ENCODE measurements at regions not wholly inside any gene's neighbourhood (a gene's known extent, or its start where the extent isn't known, plus 50 kb on each side); places are given as distances from the start of the nearest gene placed in this dataset.

DNA sequence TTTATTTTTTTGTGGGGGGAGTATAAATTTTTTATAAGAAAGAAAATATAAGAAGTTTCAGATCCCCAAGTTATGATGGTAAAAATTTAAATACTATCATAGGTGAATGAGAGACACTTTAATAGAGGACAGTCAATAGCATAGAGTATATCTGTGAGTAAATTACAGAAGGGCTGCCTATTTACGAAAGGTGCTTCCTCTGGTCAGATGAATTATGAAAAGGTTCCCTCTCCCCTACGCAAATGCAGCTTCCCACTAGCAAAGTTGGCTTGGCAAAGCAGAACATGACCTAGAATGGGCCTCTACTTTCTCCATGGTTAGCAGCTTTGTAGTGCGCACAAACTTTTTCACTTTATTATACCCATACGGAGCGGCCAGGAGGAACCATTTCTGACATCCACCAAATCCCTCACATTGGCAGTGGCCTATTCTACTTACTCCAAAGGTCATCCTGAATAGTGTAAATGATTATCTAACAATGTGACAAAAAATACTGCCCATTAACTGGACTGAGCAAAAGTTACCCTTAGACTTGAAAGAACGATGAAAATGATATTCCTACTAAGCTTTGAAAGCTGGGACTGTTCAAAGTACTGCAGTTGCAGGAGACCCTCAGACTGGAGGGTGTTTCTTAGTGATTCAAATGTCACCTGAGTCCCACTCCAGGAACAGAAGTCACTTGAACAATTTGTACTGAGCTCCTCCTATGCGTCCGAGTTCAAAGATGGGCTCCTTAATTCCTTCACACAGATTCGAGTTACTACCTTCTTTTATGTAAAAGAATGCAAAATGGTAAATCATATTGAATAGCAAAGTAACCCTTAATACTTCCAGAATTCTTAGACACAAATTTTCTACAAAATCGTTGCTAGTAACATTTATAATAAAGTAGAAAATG is 148.5 kb downstream of the NOL4 start:
- DNase-seq = no peak

DNA sequence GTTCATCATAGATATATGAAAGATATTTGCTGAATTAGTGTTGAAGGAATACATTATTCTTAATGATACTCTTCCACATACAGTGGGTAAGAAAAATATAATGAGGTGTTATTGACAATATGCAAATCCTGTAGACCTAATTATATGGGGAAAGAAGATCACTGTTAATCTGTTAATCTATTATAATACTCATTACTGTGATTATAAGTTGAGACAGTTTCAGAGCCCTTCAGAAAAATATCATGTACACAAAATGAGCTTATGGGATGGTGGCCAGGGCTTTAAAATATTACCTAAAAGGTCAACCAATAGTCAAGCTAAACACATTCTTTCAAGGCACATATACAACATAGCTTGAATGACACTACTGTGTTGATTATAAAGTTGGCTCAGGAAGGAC is 163.5 kb downstream of the NOL4 start:
- DNase-seq = no peak

GRCh38 chr18:34055227-34055626 is 169.5 kb downstream of the NOL4 start:
- no peak for DNase-seq

GRCh38 chr18:34050661-34051060 is 174.1 kb downstream of the NOL4 start:
- no peak for DNase-seq

DNA sequence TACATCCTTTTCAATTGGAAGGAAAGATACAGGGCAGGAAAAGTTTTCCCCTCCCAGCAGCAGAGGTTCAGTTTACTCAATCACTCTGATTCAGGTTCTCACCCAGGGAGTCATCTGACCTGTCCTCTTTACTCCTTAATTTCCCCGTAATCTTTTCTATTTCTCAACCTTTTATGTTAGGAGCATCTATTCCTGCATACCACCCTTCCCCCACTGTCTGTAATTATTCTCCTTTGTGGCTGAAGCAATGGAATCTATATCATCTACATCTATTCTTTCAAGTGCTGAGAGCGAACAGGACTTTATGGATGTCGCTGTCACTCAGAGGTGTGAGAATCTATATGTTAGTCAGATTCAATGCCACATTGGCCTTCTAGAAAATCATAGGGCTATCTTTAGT is 175.2 kb downstream of the NOL4 start:
- DNase-seq = no peak

DNA sequence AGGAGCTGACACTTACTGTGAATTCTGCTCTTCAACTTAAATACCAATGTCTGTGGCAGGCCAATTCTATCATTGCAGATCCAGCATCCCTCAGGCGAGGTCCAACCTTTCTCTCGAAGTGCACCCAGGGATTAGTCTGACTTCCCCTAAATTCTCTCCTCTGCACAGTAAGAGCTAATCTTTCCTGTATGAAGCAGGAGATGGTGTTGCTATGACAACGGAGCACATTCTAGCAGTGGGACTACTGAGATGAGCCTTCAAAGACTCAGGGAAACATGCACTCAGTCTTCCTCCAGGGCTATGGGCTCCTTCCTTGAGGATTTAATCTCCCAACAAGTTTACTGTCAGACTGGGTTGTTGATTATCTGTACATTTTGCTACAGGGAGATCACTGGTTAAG is 176.3 kb downstream of the NOL4 start:
- no peak for DNase-seq

DNA sequence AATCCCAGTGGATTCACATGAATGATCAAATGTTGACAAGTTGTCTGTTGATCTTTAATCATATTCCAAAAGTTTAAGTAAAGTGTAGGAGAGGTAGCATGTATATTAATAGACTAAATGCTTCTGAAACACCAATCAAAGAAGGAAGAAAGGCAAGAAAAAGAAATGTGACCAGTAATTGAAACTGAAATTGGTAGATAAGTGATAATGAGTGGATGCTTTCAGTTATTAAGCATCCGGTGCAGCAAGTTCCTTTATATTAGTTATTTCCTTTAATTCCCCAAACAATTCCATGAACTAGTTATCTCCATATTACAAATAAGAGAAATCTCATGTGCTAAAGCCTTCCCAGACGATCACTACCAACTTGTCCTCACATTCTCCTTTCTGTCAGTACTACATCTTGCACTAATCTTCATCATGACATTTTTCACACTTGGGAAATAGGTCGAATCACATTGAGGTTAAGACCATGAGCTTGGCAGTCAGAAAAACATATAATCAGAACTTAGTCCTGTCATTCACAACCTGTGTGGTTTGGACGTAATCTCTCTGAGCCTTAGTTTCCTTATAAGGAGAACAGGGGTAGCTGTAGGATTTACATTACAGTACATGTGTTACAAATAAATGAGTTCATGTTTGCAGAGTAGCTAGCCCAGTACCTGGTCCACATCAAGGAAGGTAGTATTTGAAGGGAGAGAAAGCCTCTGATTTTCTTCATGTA is 182.1 kb downstream of the NOL4 start:
- no peak for DNase-seq

DNA sequence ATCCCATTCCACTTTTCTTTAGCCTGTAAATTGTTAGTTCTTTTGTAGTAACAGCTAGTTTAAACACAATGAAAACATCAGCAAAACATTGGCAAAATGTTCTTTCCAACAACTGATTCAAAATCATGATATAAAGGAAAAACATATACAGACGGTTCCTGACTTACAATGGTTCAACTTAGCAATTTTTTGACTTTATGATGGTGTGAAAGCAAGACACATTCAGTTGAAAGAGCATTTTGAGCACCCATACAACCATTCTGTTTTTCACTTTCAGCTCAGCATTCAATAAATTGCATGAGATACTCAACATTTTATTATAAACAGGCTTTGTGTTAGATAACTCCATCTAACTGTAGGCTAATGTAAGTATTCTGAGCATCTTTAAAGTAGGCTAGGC is 185.1 kb downstream of the NOL4 start:
- no peak for DNase-seq

GRCh38 chr18:34039201-34039600 is 185.5 kb downstream of the NOL4 start:
- no peak for DNase-seq

GRCh38 chr18:34038086-34038485 is 186.6 kb downstream of the NOL4 start:
- DNase-seq = no peak

GRCh38 chr18:34033968-34034367 is 190.7 kb downstream of the NOL4 start:
- DNase-seq = no peak

- no peak for DNase-seq
Measured at GRCh38 chr18:34031810-34032209, 192.9 kb downstream of the NOL4 start.

GRCh38 chr18:34028324-34028723 is 196.4 kb downstream of the NOL4 start:
- no peak for DNase-seq

DNA sequence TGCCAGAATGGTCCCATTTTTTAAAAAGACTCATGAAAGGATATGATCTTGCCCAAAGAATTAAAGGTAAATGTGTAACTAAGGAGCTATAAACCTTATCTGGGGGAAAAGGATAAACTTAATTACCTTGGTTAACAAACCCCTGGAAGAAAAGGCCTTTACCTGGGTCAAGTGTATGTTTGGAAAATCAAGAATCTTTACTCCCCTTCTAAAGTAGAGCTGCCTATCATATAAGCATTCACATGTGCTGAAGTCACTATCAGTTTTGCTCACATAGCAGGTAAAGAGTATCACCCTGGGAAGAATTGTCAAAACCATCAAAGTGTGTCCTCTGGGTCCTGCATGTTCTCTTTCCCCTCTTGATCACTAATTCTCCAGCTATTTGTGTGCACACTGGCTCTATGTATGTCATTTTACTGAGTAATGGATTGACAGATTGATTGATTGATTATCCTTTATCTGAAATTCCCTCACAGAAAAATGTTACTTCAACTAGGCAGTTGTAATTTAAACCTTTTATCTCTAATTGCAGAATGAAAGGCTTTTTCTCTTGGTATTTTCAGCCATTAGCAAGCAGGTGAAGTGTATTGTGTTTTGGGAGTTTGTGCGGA is 199.4 kb downstream of the NOL4 start:
- no peak for DNase-seq

- no peak for DNase-seq
Measured at GRCh38 chr18:34023471-34023870, 201.2 kb downstream of the NOL4 start.

DNA sequence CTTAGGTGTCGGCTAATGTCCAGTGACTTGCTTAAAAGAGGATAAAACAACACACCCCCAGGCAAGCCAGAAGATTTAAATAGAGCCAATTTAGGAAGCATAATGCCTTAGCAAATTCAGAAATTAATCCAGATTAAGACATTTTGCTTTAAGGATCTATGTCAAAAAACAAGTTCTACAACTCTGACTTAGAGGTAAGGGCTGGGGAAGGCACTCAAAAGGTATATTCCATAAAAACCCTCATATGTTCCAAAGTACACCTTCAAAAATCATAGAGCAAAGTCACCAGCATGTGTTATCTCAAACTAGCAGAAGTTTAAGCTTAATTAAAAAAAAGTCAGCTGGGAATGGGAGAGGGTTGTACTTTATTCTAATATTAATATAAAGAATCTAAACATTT is 206.4 kb downstream of the NOL4 start:
- no peak for DNase-seq

- no peak for DNase-seq
Measured at GRCh38 chr18:34003687-34004086, 221.0 kb downstream of the NOL4 start.

DNA sequence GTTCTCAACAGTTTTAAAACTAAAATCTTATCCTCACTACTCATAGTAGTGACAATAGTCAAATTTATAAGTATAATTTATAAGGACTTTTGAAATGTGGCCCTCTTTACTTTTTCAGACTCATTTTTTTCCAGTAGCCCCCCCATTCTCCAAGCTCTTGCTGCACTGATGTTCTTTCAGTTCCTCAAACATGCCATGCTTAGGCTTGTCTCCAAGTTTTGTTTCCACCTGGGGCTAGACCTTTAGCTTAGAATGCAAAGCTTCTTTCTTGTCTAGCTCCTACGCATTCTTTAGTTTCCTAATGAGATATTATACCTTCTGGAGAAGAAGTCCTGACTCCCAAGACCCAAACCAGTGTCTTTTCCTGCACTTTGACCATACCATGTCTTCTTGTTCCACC is 222.6 kb downstream of the NOL4 start:
- no peak for DNase-seq

DNA sequence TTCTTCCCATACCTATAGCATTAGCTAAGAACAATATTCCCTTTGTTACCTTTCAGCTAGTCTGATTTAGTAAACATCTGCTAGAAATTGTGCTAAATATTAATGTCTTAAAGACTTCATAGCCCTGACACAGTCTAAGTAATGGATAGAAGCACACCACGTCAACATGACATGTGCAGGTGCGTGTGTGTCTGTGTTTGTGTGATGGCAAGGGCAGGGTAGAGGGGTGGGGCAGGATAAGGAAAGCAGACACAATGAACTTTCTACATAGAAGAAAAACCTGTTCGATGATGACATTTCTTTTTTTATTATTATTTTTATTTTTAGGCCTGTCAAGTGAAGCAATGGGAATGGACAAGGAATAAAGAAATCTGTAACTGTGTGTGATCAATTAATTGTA is 223.3 kb downstream of the NOL4 start:
- no peak for DNase-seq

GRCh38 chr18:33987206-33987605 is 237.5 kb downstream of the NOL4 start:
- DNase-seq = no peak

GRCh38 chr18:33983126-33983525 is 241.6 kb downstream of the NOL4 start:
- DNase-seq = no peak

GRCh38 chr18:33960417-33960816 is 264.3 kb downstream of the NOL4 start:
- DNase-seq = no peak

GRCh38 chr18:33959609-33960008 is 265.1 kb downstream of the NOL4 start:
- DNase-seq = no peak

DNA sequence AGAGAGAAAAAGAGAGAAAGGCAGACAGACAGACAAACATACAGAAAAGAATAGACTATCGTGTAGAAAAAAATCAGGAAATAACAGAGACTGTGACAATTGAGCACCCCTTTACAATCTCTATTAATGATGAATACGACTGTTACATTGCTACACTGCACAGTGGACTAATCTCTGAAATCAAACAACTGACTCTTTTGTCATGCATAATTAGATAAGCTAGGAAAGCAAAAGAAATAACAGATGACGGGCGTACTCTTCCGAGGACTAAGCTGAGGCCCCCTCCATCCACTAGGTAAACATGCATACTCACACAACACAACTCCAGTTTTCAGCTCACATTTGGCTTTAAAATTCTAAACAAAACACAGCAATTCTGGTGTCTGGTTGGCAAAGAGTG is 267.0 kb downstream of the NOL4 start:
- DNase-seq = no peak

Data from NCI-H2107 (cell line).